NCI-H526 treated with DMSO at 0.1 percent for 48 hours (cell line): ENCODE measurements at regions not wholly inside any gene's neighbourhood (a gene's known extent, or its start where the extent isn't known, plus 50 kb on each side); places are given as distances from the start of the nearest gene placed in this dataset.
A peak's percentile ranks its signal among the peaks of the same experiment; 100 is the strongest.
"Not testable (repeated sequence)": the region's sequence is repeated elsewhere in the genome, so short reads cannot be mapped to it uniquely, and the experiment has no call there.

Source experiments
- DNase-seq: peaks from one replicate; lab custom pipeline; 2025; lab: John Stamatoyannopoulos, UW

DNA sequence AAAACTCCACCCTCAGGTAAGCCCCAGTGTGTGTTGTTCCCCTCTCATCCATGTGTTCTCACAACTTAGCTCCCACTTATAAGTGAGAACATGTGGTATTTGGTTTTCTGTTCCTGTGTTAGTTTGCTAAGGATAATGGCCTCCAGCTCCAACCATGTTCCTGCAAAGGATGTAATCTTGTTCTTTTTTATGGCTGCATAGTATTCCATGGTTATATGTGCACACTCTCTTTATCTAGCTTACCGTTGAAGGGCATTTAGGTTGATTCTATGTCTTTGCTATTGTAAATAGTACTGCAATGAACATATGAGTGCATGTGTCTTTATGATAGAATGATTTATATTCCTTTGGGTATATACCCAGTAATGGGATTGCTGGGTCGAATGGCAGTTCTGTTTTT, 124.4 kb upstream of the RANBP3L start:
- not testable (repeated sequence) for DNase-seq

DNA sequence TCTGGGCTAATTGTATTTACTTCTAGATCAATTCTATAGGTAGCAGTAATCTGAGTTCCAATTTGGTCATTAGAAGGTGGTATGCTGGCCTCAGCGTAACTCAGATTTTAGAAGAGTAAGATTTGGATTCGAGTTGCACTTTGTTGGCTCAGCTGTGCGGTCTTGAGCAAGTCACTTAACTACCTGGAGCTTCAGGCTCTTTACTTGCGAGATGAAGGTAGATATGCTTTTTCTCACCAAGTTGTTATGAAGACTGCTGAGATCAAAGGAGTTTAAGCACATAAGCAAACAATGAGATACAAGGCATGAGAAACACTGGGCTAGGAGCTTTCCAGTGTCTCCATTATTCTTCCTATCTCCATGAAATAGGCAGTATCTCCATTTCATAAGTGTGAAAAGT, 133.8 kb upstream of the RANBP3L start:
- DNase-seq: no peak

DNA sequence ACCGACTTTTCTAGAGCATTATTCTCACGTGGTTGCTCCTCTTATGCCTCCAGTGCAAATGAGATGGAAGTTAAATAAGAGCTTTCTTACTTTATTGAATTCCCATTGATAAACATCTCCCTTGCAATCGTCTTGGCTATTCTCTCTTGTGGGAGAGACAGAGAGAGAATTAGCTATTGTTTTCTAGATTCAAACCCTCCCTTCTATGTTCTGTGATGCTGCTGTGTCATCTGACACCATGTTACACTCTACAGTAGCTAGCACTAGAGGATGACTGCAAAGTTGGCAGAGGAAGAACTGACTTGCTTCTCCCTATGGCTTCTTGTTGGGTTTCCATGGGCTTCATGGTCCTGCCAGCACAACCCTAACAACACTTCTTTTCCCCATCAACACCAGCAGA, 134.6 kb upstream of the RANBP3L start:
- no peak for DNase-seq

DNA sequence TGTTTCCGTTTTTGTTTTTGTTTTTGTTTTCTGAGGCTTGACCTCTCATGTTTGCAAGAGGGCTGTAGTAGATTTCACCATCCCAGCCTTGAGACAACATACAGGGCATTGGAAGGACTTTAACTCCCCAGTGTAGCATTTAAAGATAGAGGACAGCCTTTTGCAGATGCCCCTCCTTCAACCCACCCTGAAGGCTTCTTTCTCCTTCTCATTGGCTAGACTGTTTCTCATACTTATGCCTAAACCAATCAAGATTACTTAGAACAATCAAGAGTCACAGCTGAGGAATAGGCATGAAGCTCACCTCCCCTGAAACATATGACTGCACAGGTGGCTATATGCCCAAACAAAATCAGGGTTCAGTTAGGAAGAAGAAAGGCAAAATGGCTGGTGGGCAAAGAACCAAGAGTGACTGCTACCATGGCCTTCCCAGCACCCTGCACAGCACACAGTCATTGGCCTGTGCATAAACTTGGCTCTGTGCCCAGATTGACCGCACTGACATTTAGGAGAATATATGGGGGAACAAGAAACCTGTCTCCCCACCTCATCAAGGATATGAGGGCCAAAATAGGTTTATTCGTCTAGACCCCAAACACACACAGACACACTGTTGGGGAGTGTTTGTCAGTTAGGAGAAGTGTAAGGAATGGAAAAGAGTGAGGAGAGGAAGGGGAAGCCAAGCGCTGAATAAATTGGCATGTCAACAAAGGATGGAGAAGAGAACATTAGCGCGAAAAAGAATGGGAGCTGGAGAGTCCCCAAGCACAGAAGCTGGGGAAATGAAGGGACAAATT, 137.3 kb upstream of the RANBP3L start:
- no peak for DNase-seq

DNA sequence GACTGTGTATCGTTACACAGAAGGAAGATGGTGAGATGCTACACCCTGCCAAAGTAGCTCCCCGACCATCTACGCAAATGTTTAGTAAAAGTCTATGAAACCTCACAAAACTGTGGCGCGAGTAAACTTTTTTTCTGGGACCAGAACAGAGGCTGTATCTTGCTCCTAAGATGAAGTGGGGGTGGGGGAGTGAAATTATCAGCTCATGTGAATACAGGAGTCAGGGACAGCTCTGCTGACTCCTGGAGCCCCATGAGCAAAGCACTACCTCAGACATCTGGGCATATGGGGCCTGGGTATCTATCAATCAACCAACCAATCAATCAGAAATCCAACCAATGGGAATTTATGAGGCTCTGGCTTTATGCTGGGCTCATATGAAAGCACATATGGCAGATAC, 138.6 kb upstream of the RANBP3L start:
- DNase-seq: no peak

DNA sequence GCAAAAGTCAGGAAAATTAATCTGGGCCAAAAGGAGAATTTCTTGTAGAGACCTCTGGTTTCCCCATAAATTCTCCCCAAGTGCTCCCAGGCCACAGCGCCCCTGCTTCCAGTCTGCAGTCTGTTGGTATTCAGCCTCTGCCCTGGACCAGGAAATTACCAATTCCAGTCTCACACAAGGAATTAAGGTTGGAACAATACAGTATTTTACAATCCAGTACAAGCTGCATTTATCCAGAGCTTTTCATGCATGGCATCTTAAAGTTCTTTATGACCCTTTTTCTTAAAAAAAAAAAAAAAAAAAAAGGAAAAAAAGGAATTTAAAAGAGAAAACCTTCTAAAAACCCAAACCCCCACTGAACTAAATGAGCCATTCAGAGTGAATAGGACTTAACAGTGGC, 139.6 kb upstream of the RANBP3L start:
- DNase-seq: no peak

DNA sequence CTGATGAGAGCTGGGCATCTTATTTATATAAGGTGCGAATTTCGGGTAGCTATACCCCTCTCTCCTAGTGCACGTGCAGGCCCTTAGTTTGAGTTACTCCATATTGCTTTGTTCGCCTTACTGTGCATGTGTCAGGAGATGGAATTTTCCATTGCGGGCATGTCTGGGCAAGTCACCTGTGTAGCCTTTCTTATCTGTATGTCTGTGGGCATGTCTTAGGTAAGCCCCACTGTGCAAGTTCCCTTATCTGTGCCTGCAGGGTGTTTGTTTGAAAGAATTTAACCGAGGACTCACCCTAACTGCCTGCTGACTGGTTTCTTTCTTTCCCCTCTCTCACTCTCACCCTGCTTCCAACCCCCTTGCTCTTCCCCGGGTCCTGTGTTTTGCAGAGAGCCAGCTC, 140.7 kb upstream of the RANBP3L start:
- peak; percentile 72 for DNase-seq

DNA sequence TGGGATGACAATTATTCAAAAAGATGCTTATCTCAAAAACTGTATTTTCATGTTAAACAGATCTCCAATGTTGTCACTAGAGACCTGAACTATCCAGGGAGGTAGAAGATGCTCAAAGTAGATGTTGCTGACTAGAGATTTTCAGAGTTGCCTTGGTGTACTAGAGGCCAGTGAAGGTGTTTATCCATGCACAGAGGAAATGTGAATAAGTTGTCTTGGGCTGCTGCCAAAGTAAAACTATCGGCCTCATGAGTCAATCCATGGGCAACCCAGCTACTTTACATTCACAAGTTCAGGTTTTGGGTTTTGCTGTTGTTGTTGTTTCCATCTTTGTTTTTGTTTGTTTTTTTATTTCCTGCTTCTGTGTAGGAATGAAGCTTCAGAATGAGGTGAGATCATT, 141.1 kb upstream of the RANBP3L start:
- no peak for DNase-seq

DNA sequence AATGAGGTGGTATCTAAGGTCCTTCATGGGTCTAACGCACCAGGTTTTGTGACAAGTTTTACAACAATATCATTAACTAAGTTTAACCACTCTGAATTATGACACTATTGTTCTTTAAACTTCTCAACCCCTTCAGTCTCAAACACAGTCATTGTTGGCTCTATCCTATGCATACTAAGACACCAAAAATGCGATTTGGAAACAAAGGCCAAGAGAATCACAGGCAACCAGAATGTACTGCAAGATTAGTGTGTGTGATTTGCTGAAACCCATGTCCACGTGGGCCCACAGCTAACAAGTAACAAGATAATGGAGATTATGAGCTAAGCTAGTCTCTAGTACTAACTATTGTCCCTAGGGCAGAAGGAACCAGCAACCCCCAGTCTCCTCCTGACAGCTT, 142.2 kb upstream of the RANBP3L start:
- DNase-seq: no peak

DNA sequence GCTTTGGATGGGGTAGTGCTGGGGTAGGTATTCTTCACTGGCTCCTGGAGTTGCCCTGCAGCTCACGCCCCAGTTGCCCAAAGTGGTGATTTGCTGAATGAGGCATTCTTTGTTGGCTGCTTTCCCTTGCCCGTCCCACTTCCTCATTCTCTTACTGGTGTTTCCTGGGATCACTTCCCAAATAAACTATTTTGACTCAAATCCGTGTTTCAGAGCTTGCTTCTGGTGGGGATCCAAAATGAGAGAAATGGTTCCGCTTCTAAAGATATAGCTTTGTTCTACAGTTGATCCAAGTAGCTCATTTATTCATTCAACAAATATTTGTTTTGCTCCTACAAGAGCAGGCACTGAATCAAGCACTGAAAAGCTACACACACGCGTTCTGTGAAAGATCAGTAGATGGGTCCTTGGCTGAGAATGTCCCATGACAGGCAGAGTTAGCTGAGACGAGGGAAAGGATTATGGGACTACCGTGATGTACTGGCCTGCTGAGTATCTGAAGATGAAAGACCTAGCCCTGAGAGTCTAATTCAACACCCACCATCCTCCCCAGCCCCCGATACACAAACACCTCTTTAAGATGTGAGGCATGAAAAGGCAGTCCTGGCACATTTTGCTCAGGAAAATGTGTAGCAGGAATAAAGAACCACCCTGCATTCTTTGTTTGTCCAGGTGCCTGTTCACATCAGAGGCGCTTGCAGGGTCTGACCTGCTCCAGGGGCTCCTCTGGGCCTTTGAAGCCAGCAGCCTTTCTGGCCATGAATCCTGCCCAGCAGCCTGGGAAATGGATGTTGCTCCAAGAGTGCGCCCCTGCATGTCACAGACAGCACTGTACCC, 143.1 kb upstream of the RANBP3L start:
- DNase-seq: no peak

DNA sequence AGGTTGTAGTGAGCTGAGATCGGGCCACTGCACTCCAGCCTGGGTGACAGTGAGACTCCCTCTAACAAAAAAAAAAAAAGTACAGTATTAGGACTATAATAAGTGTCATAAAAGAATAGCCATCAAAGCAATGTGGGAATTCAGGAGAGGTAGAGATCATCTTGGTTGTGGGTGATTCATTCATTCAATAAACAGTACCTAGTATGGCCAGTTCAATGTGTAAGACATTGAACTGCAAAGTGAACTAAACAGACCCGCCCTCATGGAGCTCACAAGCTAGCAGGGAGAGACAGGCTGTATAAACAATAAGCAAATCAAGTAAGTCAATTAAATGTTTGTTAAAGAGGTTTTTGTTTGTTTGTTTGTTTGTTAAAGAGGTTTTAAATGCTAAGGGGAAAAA, 146.1 kb upstream of the RANBP3L start:
- no peak for DNase-seq

DNA sequence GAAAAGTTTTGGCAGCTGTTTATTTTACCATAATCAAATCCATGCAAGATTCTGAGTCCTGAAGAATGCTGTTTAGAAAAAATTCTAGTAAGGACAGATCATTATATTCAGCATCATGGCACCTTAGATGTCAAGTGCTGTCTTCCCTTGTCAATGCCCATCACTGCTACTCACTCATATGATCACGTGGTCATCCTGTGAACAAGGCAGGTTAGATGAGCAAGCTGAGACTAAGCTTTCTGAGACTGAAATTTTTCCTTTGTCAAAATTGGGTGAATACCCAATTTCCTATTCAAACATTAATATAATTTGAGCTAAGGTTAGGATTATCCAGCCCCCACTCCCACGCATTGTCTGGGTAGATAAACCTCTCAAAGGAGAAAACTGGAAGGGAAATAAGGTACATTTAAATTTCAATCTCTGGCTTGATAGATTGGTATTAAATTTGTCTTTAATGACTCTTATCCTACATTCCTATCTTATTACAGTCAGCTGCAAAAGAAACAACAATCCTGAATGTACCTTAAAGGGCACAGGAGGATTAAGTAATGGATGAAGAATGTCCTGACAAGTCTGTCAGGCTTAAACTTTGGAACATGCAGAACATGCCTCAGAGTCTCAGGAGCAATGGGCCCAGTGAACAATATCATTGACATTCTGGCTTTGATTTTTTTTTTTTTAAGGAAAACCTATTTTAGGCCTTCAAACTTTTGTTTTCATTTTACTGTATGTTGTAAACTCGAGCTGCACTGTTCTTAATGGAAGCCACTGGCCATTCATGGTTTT, 148.7 kb upstream of the RANBP3L start:
- no peak for DNase-seq

DNA sequence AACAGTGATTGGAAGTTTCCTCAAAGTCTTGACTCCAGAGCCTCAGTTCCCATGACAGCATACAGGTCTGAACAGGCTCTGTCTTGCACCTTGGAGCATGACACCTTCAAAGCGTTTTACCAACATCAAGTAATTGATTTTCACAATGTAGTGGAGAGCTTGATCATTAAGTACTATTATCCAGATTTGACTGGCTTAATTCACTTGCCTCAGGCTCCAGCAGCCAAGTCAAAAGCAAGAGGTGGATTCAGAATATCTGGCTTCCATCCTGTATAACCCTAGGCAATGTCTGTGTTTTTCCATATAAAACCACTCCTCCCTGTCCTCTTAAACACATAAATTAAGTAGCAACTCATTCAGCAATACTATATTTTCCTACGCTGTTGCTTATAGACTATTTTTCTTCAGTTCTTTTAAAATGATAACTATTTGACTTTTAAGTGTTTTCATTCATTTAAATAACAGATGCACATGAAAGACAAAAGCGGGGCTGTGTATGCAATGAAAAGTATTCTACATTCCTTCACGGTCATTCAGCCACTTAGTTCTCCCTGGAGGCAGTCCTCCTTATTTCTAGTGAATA, 150.8 kb upstream of the RANBP3L start:
- no peak for DNase-seq

DNA sequence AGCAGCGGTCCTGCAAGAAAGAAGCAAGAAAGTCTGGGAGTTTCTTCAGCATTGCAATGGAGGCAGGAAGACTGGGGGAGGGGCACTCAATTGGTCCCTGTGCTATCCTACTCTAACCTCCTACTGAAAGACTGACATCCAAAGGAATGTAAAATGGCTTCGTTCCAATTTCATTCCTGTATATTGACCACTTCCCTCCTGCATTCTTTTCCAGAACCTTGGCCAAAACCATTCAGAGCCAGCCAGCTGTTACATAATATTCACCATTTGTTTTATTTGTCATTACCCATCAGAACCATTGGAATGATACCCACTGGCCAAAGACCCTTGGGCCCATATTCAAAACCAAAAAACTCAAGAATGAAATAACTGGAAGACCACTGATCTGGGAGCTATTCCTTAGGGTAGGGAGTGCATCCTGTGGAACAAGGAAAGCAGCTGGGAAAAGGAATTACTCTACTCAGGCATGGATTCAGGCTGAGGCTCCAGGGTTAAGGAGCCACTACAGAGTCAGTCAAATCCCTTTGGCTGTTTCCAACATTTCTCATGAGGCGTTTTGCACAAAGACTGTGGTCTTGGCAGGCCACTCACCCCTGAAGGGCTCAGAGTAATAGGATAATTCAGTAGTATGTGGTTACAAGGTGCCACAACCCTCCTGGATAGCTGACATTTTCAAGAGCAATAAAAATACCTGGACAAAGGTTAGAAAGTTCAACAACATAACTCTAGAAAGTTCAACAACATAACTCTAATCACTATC, 148.7 kb upstream of the SLC1A3 start:
- no peak for DNase-seq

DNA sequence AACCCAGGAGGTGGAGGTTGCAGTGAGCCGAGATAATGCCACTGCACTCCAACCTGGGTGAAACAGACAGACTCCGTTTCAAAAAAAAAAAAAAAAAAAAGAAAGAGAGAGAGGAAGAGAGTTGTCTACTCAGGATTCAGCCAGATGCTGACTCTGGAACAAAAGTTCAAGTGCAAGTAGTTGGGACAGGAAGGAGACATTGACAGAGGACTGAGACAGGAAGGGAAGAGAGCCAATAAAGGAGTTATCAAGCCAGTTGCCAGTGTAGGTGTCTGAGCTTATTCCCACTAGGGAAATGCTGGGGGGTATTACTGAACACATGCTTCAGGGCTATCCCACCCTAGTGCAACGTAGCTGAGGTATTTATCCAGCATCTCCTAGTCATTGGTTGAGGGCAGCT, 147.7 kb upstream of the SLC1A3 start:
- no peak for DNase-seq

DNA sequence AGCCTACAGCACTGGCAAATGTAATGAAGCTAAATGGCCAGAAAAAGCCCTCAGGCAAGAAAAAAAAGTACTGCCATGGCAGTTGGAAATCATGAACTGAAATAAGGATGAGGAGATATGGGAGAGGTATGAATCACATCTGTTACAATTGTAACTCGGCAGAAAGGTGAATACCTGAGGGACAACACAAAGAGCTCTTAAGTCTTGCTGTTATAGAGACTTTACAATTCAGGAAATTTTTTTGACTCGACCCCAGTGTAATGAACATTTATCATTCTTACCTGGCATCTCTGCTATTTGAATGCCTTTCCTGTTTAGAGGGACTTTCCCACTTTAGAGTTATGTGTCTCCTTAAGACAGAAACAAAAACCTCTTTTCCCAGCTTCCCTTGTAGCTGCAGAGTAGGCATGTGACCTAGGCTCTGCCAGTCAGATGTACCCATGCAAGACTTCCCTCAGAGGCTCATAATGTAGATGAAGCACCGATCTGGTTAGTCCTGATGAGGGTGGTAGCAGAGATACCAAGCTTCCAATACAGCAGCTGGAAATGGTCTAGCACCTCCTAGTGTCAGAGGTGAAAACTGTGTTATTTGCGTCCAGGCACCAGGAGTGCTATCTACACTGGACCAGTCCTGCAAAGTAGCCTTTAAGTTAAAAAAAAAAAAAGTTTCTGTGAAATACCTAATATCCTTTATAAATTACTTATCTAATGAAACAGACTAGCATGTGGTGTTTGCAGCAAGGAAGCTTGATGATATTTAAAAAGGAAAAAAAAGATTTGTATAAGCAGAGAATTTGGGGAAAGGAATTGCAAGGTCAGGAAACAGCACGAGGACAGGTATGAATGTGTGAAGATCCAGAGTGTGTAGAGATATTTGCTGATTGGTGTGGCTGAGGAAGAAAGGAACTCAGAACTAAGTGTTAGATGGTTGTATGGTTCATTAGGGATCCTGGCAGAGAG, 146.9 kb upstream of the SLC1A3 start:
- DNase-seq: peak; percentile 13

DNA sequence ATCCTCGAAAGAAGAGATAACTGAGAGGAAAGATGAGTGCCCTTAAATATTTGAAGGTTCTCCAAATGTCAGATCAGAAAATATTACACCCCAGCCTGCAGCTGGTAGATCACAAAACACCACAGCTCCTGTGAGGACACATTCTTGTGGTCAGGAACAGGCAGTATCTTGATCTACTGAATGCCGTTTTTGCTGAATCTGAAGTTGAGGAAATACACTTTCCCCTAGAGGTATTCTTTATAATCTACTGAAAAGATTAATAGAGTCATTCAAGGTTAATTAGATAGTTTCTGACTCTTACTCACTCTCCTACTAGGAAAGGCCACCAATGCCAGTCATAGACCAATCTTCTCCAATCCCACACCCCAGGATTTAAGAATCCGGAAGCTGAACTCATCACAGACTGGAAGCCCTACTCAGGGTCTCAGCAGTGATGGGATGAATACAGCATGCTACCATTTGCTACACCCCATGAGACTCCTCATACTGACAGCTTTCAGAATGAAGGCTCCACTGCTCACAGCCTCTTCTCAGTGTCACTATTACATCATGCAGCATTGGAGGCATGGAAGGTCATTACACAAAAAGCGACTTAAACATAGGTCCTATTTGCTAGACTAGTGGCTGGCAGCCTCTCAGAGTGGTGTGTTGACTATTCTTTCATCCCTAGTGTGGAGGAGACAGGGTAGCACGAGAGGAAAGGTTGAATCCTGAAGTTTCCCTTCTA, 143.9 kb upstream of the SLC1A3 start:
- no peak for DNase-seq

DNA sequence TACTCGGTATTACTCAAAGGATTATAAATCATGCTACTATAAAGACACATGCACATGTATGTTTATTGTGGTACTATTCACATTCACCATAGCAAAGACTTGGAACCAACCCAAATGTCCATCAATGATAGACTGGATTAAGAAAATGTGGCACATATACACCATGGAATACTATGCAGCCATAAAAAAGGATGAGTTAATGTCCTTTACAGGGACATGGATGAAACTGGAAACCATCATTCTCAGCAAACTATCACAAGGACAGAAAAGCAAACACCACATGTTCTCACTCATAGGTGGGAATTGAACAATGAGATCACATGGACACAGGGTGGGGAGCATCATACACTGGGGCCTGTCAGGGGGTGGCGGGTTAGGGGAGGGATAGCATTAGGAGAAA, 130.5 kb upstream of the SLC1A3 start:
- not testable (repeated sequence) for DNase-seq

DNA sequence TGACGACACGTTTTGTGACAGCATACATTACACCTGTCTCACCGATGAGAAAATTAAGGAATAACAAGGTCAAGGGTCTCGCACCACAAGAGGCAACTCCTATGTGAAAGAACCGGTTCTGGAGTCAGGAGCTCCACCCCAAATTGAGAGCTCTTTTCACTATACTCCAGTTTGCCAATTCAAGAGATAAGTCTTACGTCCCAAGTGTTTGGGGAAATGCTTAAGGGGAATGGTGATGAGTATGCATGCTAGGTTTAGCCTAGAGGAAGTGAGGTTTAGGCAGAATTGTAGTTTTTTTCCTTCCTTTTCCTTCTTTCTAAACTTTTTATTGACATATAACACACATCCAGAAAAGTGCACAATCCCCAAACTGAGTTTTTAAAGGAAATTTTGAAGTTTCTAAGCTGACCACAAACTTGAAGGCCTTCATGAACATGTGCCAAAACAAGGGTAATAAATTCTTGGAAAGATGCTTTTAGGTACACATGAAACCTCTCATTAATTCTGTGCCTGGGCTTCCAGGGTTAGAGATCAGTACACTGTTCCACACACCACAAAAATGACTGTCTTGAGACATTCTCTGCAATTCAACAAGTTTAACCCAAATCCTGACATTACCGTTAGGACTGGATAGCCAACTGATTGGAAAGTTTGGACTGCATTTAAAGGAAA, 127.6 kb upstream of the SLC1A3 start:
- no peak for DNase-seq
